Cardiac fibroblast (primary cell): ENCODE measurements at regions not wholly inside any gene's neighbourhood (a gene's known extent, or its start where the extent isn't known, plus 50 kb on each side); places are given as distances from the start of the nearest gene placed in this dataset.

Experiments
- DNase-seq, 2 donors: peaks; one replicate each; pipeline versions ENCODE4 v3.0.0 to v3.0.0-alpha.2; 2010; ENCODE audit warnings: low read depth in 2 of 2
- H3K4me3 ChIP-seq, 2 donors: replicated peaks in 1 of 2; 1 replicate in 1 of 2; 2 replicates in 1 of 2; pipeline ENCODE4 v1.5.1; 2011; ENCODE audit warnings: low read depth in 2 of 2, low read length in 2 of 2, mild to moderate bottlenecking in 2 of 2, moderate library complexity in 1 of 2
- TF ChIP-seq, protein P1 (sequence below): IDR thresholded peaks from one replicate; pipeline ENCODE4 v1.5.1; 2011; ENCODE audit warnings: low read depth, mild to moderate bottlenecking, low read length, inconsistent platforms

GRCh38 chr13:63025741-63026140 lies 1610.1 kb upstream of the PCDH20 start:
- DNase-seq: no peak
- H3K4me3 ChIP-seq: no peak overlapping the region
- TF ChIP-seq, protein P1, sequence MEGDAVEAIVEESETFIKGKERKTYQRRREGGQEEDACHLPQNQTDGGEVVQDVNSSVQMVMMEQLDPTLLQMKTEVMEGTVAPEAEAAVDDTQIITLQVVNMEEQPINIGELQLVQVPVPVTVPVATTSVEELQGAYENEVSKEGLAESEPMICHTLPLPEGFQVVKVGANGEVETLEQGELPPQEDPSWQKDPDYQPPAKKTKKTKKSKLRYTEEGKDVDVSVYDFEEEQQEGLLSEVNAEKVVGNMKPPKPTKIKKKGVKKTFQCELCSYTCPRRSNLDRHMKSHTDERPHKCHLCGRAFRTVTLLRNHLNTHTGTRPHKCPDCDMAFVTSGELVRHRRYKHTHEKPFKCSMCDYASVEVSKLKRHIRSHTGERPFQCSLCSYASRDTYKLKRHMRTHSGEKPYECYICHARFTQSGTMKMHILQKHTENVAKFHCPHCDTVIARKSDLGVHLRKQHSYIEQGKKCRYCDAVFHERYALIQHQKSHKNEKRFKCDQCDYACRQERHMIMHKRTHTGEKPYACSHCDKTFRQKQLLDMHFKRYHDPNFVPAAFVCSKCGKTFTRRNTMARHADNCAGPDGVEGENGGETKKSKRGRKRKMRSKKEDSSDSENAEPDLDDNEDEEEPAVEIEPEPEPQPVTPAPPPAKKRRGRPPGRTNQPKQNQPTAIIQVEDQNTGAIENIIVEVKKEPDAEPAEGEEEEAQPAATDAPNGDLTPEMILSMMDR: no peak

- DNase-seq: no peak
- no peak overlapping the region for H3K4me3 ChIP-seq
- TF ChIP-seq, protein P1: no peak
Measured at GRCh38 chr13:63024458-63024857, 1608.8 kb upstream of the PCDH20 start.

GRCh38 chr13:63011996-63012395 lies 1596.3 kb upstream of the PCDH20 start:
- TF ChIP-seq, protein P1: no peak
- no peak overlapping the region for H3K4me3 ChIP-seq
- no peak for DNase-seq

- TF ChIP-seq, protein P1: no peak
- no peak for DNase-seq
- no peak overlapping the region for H3K4me3 ChIP-seq
Measured at GRCh38 chr13:63010072-63010658, 1594.5 kb upstream of the PCDH20 start.

DNA sequence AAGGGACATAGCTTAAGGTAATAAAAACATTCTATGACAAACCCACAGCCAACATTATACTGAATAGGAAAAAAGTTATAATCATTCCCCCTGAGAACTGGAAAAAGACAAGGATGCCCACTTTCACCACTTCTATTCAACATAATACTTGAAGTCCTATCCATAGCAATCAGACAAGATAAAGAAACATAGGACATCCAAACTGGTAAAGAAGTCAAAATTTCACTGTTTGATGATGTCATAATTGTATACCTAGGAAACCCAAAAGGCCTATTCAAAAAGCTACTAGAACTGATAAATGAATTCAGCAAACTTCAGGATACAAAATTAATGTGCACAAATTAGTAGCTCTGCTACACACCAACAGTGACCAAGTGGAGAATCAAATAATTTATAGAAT lies 1590.0 kb upstream of the PCDH20 start:
- TF ChIP-seq, protein P1: no peak
- DNase-seq: no peak
- H3K4me3 ChIP-seq: no peak overlapping the region

- no peak for DNase-seq
- no peak overlapping the region for H3K4me3 ChIP-seq
- TF ChIP-seq, protein P1: no peak
Measured at GRCh38 chr13:62997696-62998095, 1582.0 kb upstream of the PCDH20 start.

- TF ChIP-seq, protein P1: no peak
- DNase-seq: no peak
- no peak overlapping the region for H3K4me3 ChIP-seq
Measured at GRCh38 chr13:62997038-62997599, 1581.5 kb upstream of the PCDH20 start.
